Testis (tissue), 2 donors: ENCODE measurements at regions not wholly inside any gene's neighbourhood (a gene's known extent, or its start where the extent isn't known, plus 50 kb on each side); places are given as distances from the start of the nearest gene placed in this dataset.

Experiments
- DNase-seq: peaks from one replicate; pipeline ENCODE4 v3.0.0-alpha.2; 2019
- H3K27ac ChIP-seq, 2 donors: fragments of 200-600 bp; sonication (generic); one replicate each; pipeline ENCODE4 v1.5.1; 2019
- H3K27me3 ChIP-seq: fragments of 200-600 bp; sonication (generic); one replicate; pipeline ENCODE4 v1.5.1; 2019
- H3K36me3 ChIP-seq: fragments of 200-600 bp; sonication (generic); one replicate; pipeline ENCODE4 v1.5.1; 2017; ENCODE audit warnings: low read depth; ENCODE audit errors: missing control alignments
- H3K4me1 ChIP-seq: fragments of 200-600 bp; sonication (generic); one replicate; pipeline ENCODE4 v1.5.1; 2019
- H3K4me3 ChIP-seq, 2 donors: fragments of 200-600 bp; sonication (generic); one replicate each; pipeline ENCODE4 v1.5.1; 2017 to 2019
- H3K9me3 ChIP-seq: fragments of 200-600 bp; sonication (generic); one replicate; pipeline ENCODE4 v1.5.1; 2017
- POLR2A ChIP-seq: fragments of 450-650 bp; IDR thresholded peaks from one replicate; pipeline ENCODE4 v1.6.1; 2017; ENCODE audit warnings: antibody characterized with exemption, mild to moderate bottlenecking, moderate library complexity
- WGBS, 2 donors: methylation state at CpG; one replicate each; pipeline ENCODE4 v1.1.5; 2018; 5-methylcytosine and 5-hydroxymethylcytosine counted together
- intact Hi-C: fragments of 100-400 bp; cut with DNase I; formaldehyde crosslinking; loops from one replicate; pipeline ENCODE4 v1.15.1; 2023; ENCODE audit warnings: low total_unique reads
- TF ChIP-seq, protein P1 (sequence below), 3 experiments: fragments of 450-650 bp in 2 of 3; fragments of 200-600 bp in 1 of 3; sonication (generic) in 1 of 3; IDR thresholded peaks; one replicate each; pipeline ENCODE4 v1.5.1; 2016 to 2019; ENCODE audit warnings: antibody characterized with exemption in 3 of 3, mild to moderate bottlenecking in 2 of 3, moderate library complexity in 1 of 3

DNA sequence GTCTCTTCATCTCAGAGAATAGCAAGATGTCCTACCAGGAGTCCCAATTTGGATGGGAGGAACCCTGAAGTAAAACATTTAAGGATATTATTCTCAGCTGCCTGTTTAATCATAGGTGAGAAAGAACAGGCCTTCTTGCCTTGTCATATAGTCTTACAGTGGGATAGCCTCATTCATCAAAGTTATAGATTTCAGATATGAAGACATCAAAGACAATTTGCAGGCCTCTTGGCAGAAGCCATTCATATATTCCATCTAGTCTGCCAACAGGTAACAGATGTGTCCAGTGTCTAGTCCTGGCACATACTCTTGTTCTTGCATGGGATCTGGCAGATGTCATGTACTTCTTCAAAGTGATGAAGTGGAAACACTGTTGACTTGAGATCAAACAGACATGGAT is 601.3 kb upstream of the GHITM start:
- Histone ChIP-seq H3K9me3 (no peaks in the 10 kb centered on the region), H3K27ac (no peak overlapping the region), H3K4me3 (no peak overlapping the region), H3K27me3 (no peaks in the 10 kb centered on the region), H3K4me1 (peaks cover 12% of the 10 kb centered on the region), H3K36me3 (no peaks in the 10 kb centered on the region)
- no peak for DNase-seq
- no peak for TF ChIP-seq POLR2A
- TF ChIP-seq, protein P1, sequence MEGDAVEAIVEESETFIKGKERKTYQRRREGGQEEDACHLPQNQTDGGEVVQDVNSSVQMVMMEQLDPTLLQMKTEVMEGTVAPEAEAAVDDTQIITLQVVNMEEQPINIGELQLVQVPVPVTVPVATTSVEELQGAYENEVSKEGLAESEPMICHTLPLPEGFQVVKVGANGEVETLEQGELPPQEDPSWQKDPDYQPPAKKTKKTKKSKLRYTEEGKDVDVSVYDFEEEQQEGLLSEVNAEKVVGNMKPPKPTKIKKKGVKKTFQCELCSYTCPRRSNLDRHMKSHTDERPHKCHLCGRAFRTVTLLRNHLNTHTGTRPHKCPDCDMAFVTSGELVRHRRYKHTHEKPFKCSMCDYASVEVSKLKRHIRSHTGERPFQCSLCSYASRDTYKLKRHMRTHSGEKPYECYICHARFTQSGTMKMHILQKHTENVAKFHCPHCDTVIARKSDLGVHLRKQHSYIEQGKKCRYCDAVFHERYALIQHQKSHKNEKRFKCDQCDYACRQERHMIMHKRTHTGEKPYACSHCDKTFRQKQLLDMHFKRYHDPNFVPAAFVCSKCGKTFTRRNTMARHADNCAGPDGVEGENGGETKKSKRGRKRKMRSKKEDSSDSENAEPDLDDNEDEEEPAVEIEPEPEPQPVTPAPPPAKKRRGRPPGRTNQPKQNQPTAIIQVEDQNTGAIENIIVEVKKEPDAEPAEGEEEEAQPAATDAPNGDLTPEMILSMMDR (IDR thresholded peaks at IDR 0.05) = no peak
- intact Hi-C loops = no loop called here

DNA sequence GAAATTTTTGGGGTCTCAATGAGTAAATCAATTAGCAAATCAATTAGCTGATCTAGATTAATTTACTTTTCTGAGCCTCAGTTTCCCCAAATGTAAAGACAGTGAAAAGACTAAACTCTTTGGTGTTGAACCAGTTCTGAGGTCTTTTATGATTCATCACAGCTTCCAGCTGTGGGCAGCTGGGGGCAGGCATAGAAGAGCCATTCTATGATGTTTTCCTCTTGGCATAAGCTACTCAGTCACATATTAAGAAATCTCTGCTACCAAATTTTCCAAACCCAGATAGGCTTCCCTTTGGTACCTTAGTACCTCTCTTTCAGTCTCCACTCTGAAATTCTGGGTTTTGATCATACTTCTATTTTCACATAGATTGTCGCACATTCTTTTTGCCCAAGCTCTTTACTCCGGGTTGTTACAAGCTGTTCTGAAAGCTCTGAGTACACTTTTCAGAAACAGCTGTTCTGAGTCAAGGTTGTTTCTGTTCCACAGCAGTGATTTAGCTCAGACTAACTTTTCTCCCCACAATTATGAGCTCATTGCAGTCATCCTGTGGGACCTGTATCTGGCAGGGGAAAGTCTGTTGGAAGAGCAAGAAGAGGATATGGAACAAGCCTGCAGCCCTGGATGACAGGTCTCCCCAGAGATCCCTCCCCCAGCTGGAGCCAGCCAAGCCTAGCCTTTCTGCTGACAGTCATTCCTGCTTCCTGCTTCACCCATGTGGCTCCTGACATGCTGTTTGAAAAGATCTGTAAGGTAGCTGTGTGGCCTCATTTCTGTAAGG is 599.6 kb upstream of the GHITM start:
- peak overlapping the region in 1 of 2 donors; percentile 52 for H3K27ac ChIP-seq
- H3K4me1 ChIP-seq = peaks cover 22% of the 10 kb centered on the region
- H3K36me3 ChIP-seq = no peaks in the 10 kb centered on the region
- no peaks in the 10 kb centered on the region for H3K27me3 ChIP-seq
- intact Hi-C loops = no loop called here
- TF ChIP-seq POLR2A = no peak
- TF ChIP-seq, protein P1 (IDR thresholded peaks at IDR 0.05) = no peak
- WGBS, 2 donors = 20 to 34% methylated on average over 2 of the region's 2 CpGs
- no peak overlapping the region for H3K4me3 ChIP-seq
- peak; percentile 70 for DNase-seq
- H3K9me3 ChIP-seq = no peaks in the 10 kb centered on the region

DNA sequence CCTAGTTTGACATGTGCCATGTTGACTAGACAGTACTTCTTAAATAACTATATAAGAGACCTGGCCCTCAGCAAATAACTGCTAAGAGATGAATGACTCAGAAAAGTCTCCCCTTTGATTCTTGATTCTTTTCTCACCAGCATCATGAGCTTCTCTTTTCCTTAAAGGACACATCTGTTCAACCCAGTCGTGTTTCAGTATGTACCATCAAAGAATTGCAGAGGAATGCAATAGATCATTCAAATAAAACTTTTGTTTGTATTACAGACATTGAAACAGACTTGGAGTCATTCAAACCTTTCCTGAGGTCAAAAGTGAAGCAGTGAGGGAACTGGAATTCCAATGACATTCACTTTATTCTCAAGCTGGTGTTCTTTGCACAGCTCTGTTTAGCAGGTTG is 598.3 kb upstream of the GHITM start:
- H3K27ac ChIP-seq = no peak overlapping the region
- 33% methylated on average over 1 of the region's 1 CpG for WGBS, 2 donors
- TF ChIP-seq POLR2A = no peak
- TF ChIP-seq, protein P1 (IDR thresholded peaks at IDR 0.05) = no peak
- no peak overlapping the region for H3K4me3 ChIP-seq
- H3K4me1 ChIP-seq = peaks cover 28% of the 10 kb centered on the region
- intact Hi-C loops = no loop called here
- DNase-seq = no peak
- no peaks in the 10 kb centered on the region for H3K27me3 ChIP-seq
- H3K9me3 ChIP-seq = no peaks in the 10 kb centered on the region
- no peaks in the 10 kb centered on the region for H3K36me3 ChIP-seq

- DNase-seq = no peak
- 74 to 85% methylated on average over 4 of the region's 4 CpGs for WGBS, 2 donors
- Histone ChIP-seq H3K4me3 (no peak overlapping the region), H3K4me1 (peaks cover 34% of the 10 kb centered on the region), H3K27ac (no peak overlapping the region), H3K27me3 (no peaks in the 10 kb centered on the region), H3K9me3 (no peaks in the 10 kb centered on the region), H3K36me3 (no peaks in the 10 kb centered on the region)
- intact Hi-C loops = no loop called here
- TF ChIP-seq, protein P1 (IDR thresholded peaks at IDR 0.05) = no peak
- TF ChIP-seq POLR2A = no peak
These were observed 596.4 kb upstream of the GHITM start for GRCh38 chr10:83542774-83543411.
